GM19324 (cell line): ENCODE measurements at regions not wholly inside any gene's neighbourhood (a gene's known extent, or its start where the extent isn't known, plus 50 kb on each side); places are given as distances from the start of the nearest gene placed in this dataset.

Experiments used
- ATAC-seq: cut with Tn5 transposase; IDR thresholded peaks from one replicate; pipeline ENCODE4 v1.9.1; 2021; ENCODE audit warnings: mild to moderate bottlenecking, moderate library complexity; ENCODE audit not compliant: unreplicated experiment, low FRiP score

- ATAC-seq = no peak
Measured at GRCh38 chr11:8740129-8740528, 57.5 kb downstream of the RPL27A start.

GRCh38 chr11:8744423-8744822 lies 61.8 kb downstream of the RPL27A start:
- no peak for ATAC-seq

- no peak for ATAC-seq
Measured at GRCh38 chr11:8745431-8746253, 63.0 kb downstream of the RPL27A start.

- no peak for ATAC-seq
Measured at GRCh38 chr11:8746331-8746974, 63.9 kb downstream of the RPL27A start.

GRCh38 chr11:8747173-8747572 lies 64.6 kb downstream of the RPL27A start:
- peak; percentile 73 for ATAC-seq

- no peak for ATAC-seq
Measured at GRCh38 chr11:8748317-8748716, 65.7 kb downstream of the RPL27A start.

GRCh38 chr11:8749202-8749601 lies 66.6 kb downstream of the RPL27A start:
- no peak for ATAC-seq

- no peak for ATAC-seq
Measured at GRCh38 chr11:8754241-8754640, 71.6 kb downstream of the RPL27A start.

GRCh38 chr11:8756201-8756600 lies 73.6 kb downstream of the RPL27A start:
- no peak for ATAC-seq

GRCh38 chr11:8757047-8757446 lies 74.5 kb downstream of the RPL27A start:
- ATAC-seq = no peak

- ATAC-seq = no peak
Measured at GRCh38 chr11:8757533-8757932, 74.9 kb downstream of the RPL27A start.

- no peak for ATAC-seq
Measured at GRCh38 chr11:8758619-8759169, 76.1 kb downstream of the RPL27A start.

GRCh38 chr11:8759634-8760033 lies 77.0 kb downstream of the RPL27A start:
- ATAC-seq = no peak

GRCh38 chr11:8760896-8761295 lies 78.3 kb downstream of the RPL27A start:
- no peak for ATAC-seq

- no peak for ATAC-seq
Measured at GRCh38 chr11:8763070-8763685, 80.6 kb downstream of the RPL27A start.

GRCh38 chr11:8765294-8765693 lies 82.7 kb downstream of the RPL27A start:
- no peak for ATAC-seq

- ATAC-seq = no peak
Measured at GRCh38 chr11:8766043-8766987, 83.7 kb downstream of the RPL27A start.

- ATAC-seq = no peak
Measured at GRCh38 chr11:8766988-8767374, 84.4 kb downstream of the RPL27A start.

- no peak for ATAC-seq
Measured at GRCh38 chr11:8767466-8768142, 85.0 kb downstream of the RPL27A start.
